Loucy (cell line): ENCODE measurements at regions not wholly inside any gene's neighbourhood (a gene's known extent, or its start where the extent isn't known, plus 50 kb on each side); places are given as distances from the start of the nearest gene placed in this dataset.

Experiments
- H2AFZ ChIP-seq: fragments of 200-600 bp; sonication (generic); 2 replicates; pipeline ENCODE4 v1.6.0; 2016; ENCODE audit warnings: antibody characterized with exemption, mild to moderate bottlenecking, low read length, moderate library complexity
- H3F3A ChIP-seq: fragments of 200-600 bp; 2 replicates; pipeline ENCODE4 v1.6.0; 2016; ENCODE audit warnings: antibody characterized with exemption, low read depth, mild to moderate bottlenecking
- H3K27me3 ChIP-seq: fragments of 200-600 bp; sonication (generic); 2 replicates; pipeline ENCODE4 v1.6.1; 2014; ENCODE audit warnings: low read length, mild to moderate bottlenecking; ENCODE audit not compliant: insufficient read depth, poor library complexity, severe bottlenecking
- H3K36me3 ChIP-seq: fragments of 200-600 bp; sonication (generic); 2 replicates; pipeline ENCODE4 v1.6.1; 2016; ENCODE audit warnings: low read length; ENCODE audit not compliant: insufficient read depth
- H3K4me1 ChIP-seq: fragments of 200-600 bp; sonication (generic); 2 replicates; pipeline ENCODE4 v1.5.1; 2014; ENCODE audit warnings: low read length, mild to moderate bottlenecking; ENCODE audit not compliant: insufficient read depth, poor library complexity, severe bottlenecking
- H3K4me2 ChIP-seq: fragments of 200-600 bp; sonication (generic); 2 replicates; pipeline ENCODE4 v1.6.0; 2014; ENCODE audit warnings: antibody characterized with exemption, low read length, low read depth, mild to moderate bottlenecking; ENCODE audit not compliant: poor library complexity, severe bottlenecking
- H3K4me3 ChIP-seq: fragments of 200-600 bp; sonication (generic); 2 replicates; pipeline ENCODE4 v1.5.1; 2014; ENCODE audit warnings: low read length, mild to moderate bottlenecking, mixed read lengths; ENCODE audit not compliant: poor library complexity, severe bottlenecking
- H3K79me2 ChIP-seq: fragments of 200-600 bp; sonication (generic); 2 replicates; pipeline ENCODE4 v1.6.1; 2014; ENCODE audit warnings: low read length; ENCODE audit not compliant: insufficient read depth
- H3K9ac ChIP-seq: fragments of 200-600 bp; sonication (generic); 2 replicates; pipeline ENCODE4 v1.6.0; 2014; ENCODE audit warnings: mild to moderate bottlenecking, low read depth, low read length, moderate library complexity; ENCODE audit not compliant: poor library complexity, severe bottlenecking
- H3K9me2 ChIP-seq: fragments of 200-600 bp; sonication (generic); replicated peaks from 2 replicates; pipeline ENCODE4 v1.6.1; 2016; ENCODE audit warnings: low read depth, low read length, mixed read lengths
- H3K9me3 ChIP-seq: fragments of 200-600 bp; sonication (generic); 2 replicates; pipeline ENCODE4 v1.6.1; 2014; ENCODE audit warnings: mild to moderate bottlenecking, antibody characterized with exemption, low read length, low read depth; ENCODE audit not compliant: insufficient read depth
- H4K20me1 ChIP-seq: fragments of 200-600 bp; sonication (generic); 2 replicates; pipeline ENCODE4 v1.6.0; 2014; ENCODE audit warnings: antibody characterized with exemption, low read length, mild to moderate bottlenecking; ENCODE audit not compliant: insufficient read depth, poor library complexity, severe bottlenecking
- CTCF ChIP-seq: fragments of 200-600 bp; sonication (generic); conservative IDR thresholded peaks from 2 replicates; pipeline ENCODE4 v1.5.1; 2014; ENCODE audit warnings: mild to moderate bottlenecking, antibody characterized with exemption, low read length
- EZH2phosphoT487 ChIP-seq: fragments of 200-600 bp; IDR thresholded peaks from 2 replicates; pipeline ENCODE4 v1.6.1; 2018; ENCODE audit warnings: antibody characterized with exemption, mild to moderate bottlenecking, moderate library complexity, borderline replicate concordance

- H3K4me2 ChIP-seq = no peak overlapping the region
- H3K36me3 ChIP-seq = no peaks in the 10 kb centered on the region
- H3K9ac ChIP-seq = no peak overlapping the region
- no peak overlapping the region for H3K4me3 ChIP-seq
- no peaks in the 10 kb centered on the region for H4K20me1 ChIP-seq
- H3K27me3 ChIP-seq = no peaks in the 10 kb centered on the region
- H3K9me2 ChIP-seq = no peaks in the 10 kb centered on the region
- no peaks in the 10 kb centered on the region for H3K4me1 ChIP-seq
- no peak overlapping the region for H2AFZ ChIP-seq
- no peaks in the 10 kb centered on the region for H3K79me2 ChIP-seq
- TF ChIP-seq CTCF (no peak), EZH2phosphoT487 (no peak)
- H3F3A ChIP-seq = no peaks in the 10 kb centered on the region
- no peaks in the 10 kb centered on the region for H3K9me3 ChIP-seq
Observed at GRCh38 chr1:87778896-87779295, 450.2 kb downstream of the LMO4 start.

GRCh38 chr1:87781554-87781953, 452.9 kb downstream of the LMO4 start:
- H3F3A ChIP-seq = no peaks in the 10 kb centered on the region
- no peak overlapping the region for H2AFZ ChIP-seq
- H3K36me3 ChIP-seq = no peaks in the 10 kb centered on the region
- no peaks in the 10 kb centered on the region for H3K9me2 ChIP-seq
- H3K4me3 ChIP-seq = no peak overlapping the region
- H3K4me1 ChIP-seq = no peaks in the 10 kb centered on the region
- no peaks in the 10 kb centered on the region for H3K79me2 ChIP-seq
- TF ChIP-seq CTCF (no peak), EZH2phosphoT487 (no peak)
- H3K9me3 ChIP-seq = no peaks in the 10 kb centered on the region
- H3K27me3 ChIP-seq = no peaks in the 10 kb centered on the region
- no peak overlapping the region for H3K4me2 ChIP-seq
- H3K9ac ChIP-seq = no peak overlapping the region
- H4K20me1 ChIP-seq = no peaks in the 10 kb centered on the region

- TF ChIP-seq EZH2phosphoT487 (no peak), CTCF (no peak)
- H3K36me3 ChIP-seq = no peaks in the 10 kb centered on the region
- H3K27me3 ChIP-seq = no peaks in the 10 kb centered on the region
- H4K20me1 ChIP-seq = no peaks in the 10 kb centered on the region
- H3K9me2 ChIP-seq = no peaks in the 10 kb centered on the region
- no peaks in the 10 kb centered on the region for H3F3A ChIP-seq
- no peaks in the 10 kb centered on the region for H3K9me3 ChIP-seq
- no peak overlapping the region for H3K9ac ChIP-seq
- H3K4me3 ChIP-seq = no peak overlapping the region
- H3K4me1 ChIP-seq = no peaks in the 10 kb centered on the region
- no peak overlapping the region for H3K4me2 ChIP-seq
- H3K79me2 ChIP-seq = no peaks in the 10 kb centered on the region
- H2AFZ ChIP-seq = no peak overlapping the region
Observed at GRCh38 chr1:87783315-87783714, 454.6 kb downstream of the LMO4 start.
